ENCODE measurements at regions not wholly inside any gene's neighbourhood (a gene's known extent, or its start where the extent isn't known, plus 50 kb on each side); places are given as distances from the start of the nearest gene placed in this dataset.

DNA sequence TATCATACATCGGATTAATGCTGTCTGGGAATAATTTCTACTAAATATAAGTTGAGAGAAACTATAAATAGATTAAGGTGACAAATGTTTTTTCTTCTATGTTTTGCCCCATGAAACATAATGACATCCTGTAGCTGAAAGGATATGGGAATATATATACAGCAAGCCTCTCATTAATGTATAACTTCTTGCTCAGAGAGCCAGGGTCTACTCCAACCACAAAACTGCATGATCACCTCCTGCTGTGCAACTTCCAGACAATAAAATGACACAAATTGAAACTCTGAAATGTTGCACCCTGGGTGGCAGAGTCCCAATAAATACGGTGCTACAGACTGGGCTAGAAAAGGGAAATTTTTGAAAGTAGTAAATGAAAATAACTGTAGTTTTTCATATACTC, 571.9 kb upstream of the CBLB start (continued):
- no peak for TF ChIP-seq RXRA (IDR thresholded peaks at IDR 0.05; ENCODE audit: borderline replicate concordance, low read depth)
- no peak for TF ChIP-seq RFX5 (IDR thresholded peaks at IDR 0.05; ENCODE audit: low read length)
- TF ChIP-seq NRF1 (IDR thresholded peaks at IDR 0.05; ENCODE audit: low read depth, low read length) = no peak
- TF ChIP-seq YY1 (IDR thresholded peaks at IDR 0.05; ENCODE audit: low read depth) = no peak
- no peak for TF ChIP-seq GABPA (IDR thresholded peaks at IDR 0.05; ENCODE audit: low read depth)
- TF ChIP-seq EP300 (IDR thresholded peaks at IDR 0.05; ENCODE audit: borderline replicate concordance in 1 of 2, low read depth in 1 of 2, low read length in 1 of 2) = no peak
- TF ChIP-seq TAF1 (IDR thresholded peaks at IDR 0.05; ENCODE audit: borderline replicate concordance, low read depth, low read length) = no peak
- no peak for TF ChIP-seq SIN3A (IDR thresholded peaks at IDR 0.05; ENCODE audit: borderline replicate concordance, low read depth, low read length)

GRCh38 chr3:106446271-106446670, 577.5 kb upstream of the CBLB start:
- 77% methylated on average over 4 of the region's 4 CpGs for WGBS (ENCODE audit: low lambda C conversion rate)

More at GRCh38 chr3:106446271-106446670, 577.5 kb upstream of the CBLB start:
- CTCF ChIA-PET = no interaction called here
- H3F3A ChIP-seq (replicated peaks; ENCODE audit: insufficient read depth) = no peaks in the 10 kb centered on the region
- H3K79me2 ChIP-seq (ENCODE audit: insufficient read depth) = no peaks in the 10 kb centered on the region
- no peaks in the 10 kb centered on the region for H3K9me2 ChIP-seq
- no peaks in the 10 kb centered on the region for H3K9me3 ChIP-seq
- no peaks in the 10 kb centered on the region for H3K27me3 ChIP-seq (ENCODE audit: insufficient read depth)
- H3K27ac ChIP-seq (ENCODE audit: low read depth in 2 of 2, low read length in 1 of 2) = no peak overlapping the region
- POLR2A ChIA-PET = no interaction called here
- no peak overlapping the region for H3K9ac ChIP-seq
- DNase-seq = no peak
- no peak overlapping the region for H3K4me2 ChIP-seq
- H3K4me1 ChIP-seq (ENCODE audit: control insufficient read depth in 1 of 2, insufficient read depth in 2 of 2, low read depth in 1 of 2, low read length in 1 of 2) = no peaks in the 10 kb centered on the region; a peak in 2 of 4 replicates
- no peaks in the 10 kb centered on the region for H4K20me1 ChIP-seq (ENCODE audit: insufficient read depth)
- TF ChIP-seq RXRA (IDR thresholded peaks at IDR 0.05; ENCODE audit: borderline replicate concordance, low read depth) (no peak), RFX5 (IDR thresholded peaks at IDR 0.05; ENCODE audit: low read length) (no peak), TCF12 (IDR thresholded peaks at IDR 0.05) (no peak), JUND (IDR thresholded peaks at IDR 0.05) (no peak), FOSL2 (IDR thresholded peaks at IDR 0.05; ENCODE audit: borderline replicate concordance, low read depth) (no peak), EZH2phosphoT487 (IDR thresholded peaks at IDR 0.05; ENCODE audit: borderline replicate concordance, low read depth) (no peak), TAF1 (IDR thresholded peaks at IDR 0.05; ENCODE audit: borderline replicate concordance, low read depth, low read length) (no peak), REST (IDR thresholded peaks at IDR 0.05; ENCODE audit: low read depth, low read length) (no peak), PBX3 (IDR thresholded peaks at IDR 0.05) (no peak), MEF2A (IDR thresholded peaks at IDR 0.05; ENCODE audit: borderline replicate concordance, low read depth) (no peak), FOXJ3 (CRISPR knock-in tag; IDR thresholded peaks at IDR 0.05) (no peak), USF1 (IDR thresholded peaks at IDR 0.05; ENCODE audit: borderline replicate concordance, low read depth) (no peak)
- H2AFZ ChIP-seq (ENCODE audit: low read depth) = no peak overlapping the region
- H3K4me3 ChIP-seq (ENCODE audit: low read depth in 2 of 2, low read length in 1 of 2) = no peak overlapping the region
- no peaks in the 10 kb centered on the region for H3K36me3 ChIP-seq (replicated peaks in 1 of 2; ENCODE audit: control insufficient read depth in 1 of 2, insufficient read depth in 2 of 2, low read length in 1 of 2)

All from SK-N-SH (cell line).